ENCODE measurements at regions not wholly inside any gene's neighbourhood (a gene's known extent, or its start where the extent isn't known, plus 50 kb on each side); places are given as distances from the start of the nearest gene placed in this dataset.

- TF ChIP-seq CTCF (conservative IDR thresholded peaks at IDR 0.05; ENCODE audit: low read length), result no peak
- no peak for TF ChIP-seq EZH2phosphoT487 (IDR thresholded peaks at IDR 0.05; ENCODE audit: borderline replicate concordance, low read depth, low read length)
Observed at GRCh38 chr13:110061270-110061669, 245.7 kb downstream of the COL4A1 start.
